Urothelium cell line (cell line): ENCODE measurements at regions not wholly inside any gene's neighbourhood (a gene's known extent, or its start where the extent isn't known, plus 50 kb on each side); places are given as distances from the start of the nearest gene placed in this dataset.
"Not testable (repeated sequence)": the region's sequence is repeated elsewhere in the genome, so short reads cannot be mapped to it uniquely, and the experiment has no call there.

Experiments used
- DNase-seq: peaks from one replicate; pipeline ENCODE4 v3.0.0; 2011; ENCODE audit warnings: low spot score, mixed read lengths
- FAIRE-seq: peaks from 2 replicates; lab custom pipeline; 2011; peaks lifted over from hg19 to GRCh38; lab: Jason Lieb, UNC

DNA sequence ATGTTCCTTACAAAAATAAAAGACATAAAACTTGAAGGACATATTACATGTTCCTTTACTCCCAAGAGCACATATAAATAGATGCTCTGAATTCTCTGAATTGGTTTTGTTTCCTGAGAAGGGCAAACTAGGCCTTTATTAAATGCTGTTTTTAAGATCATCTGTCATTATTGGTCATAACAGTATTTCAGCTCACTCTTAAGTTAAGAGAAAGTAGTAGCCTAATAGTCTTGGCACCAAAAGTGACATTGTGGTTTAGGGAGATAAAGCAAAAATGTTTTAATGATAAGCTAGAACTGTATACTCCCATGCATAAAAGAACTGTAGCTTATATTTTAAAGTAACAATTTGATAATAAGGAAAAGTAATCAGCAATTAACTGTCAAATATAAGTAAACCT, 361.1 kb upstream of the PTCHD4 start:
- FAIRE-seq (no peak), DNase-seq (no peak)

DNA sequence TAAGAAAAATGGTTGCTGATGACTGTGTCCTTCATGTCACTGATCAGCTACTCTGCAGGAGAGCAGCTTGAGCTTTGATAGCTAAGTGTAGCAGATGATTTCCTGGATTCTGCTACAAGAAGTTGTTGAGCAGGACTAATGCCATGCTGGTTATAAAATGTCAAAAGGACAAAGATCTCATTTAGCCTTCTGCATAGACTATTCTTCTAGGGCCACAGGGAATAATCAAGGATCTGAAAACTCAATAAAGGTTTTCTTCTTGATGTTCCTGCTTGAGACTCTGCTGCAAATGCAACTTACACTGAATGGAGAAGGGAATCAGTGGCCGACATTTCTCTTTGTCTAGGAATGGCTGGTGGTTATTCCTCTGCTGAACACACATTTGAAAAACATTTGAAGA, 360.3 kb upstream of the PTCHD4 start:
- FAIRE-seq (no peak), DNase-seq (no peak)

DNA sequence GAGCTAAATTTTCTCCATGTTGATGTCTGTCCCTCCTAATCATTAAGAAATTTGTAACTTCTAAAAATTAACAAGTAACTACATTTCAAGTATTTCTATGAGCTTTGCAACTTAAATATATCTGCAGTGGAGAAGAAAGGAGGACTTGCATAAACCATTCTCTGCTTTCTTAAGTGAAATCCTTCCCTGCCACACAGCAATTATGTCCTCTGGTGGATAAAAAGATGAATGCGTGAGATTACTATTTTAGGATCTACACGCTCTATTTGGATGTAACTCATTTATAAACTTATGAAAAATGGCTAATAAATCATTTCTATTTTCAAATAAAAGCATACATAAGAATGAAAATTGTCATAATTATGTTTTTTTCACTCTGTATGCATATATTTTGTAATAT, 338.0 kb upstream of the PTCHD4 start:
- FAIRE-seq, result no peak

DNA sequence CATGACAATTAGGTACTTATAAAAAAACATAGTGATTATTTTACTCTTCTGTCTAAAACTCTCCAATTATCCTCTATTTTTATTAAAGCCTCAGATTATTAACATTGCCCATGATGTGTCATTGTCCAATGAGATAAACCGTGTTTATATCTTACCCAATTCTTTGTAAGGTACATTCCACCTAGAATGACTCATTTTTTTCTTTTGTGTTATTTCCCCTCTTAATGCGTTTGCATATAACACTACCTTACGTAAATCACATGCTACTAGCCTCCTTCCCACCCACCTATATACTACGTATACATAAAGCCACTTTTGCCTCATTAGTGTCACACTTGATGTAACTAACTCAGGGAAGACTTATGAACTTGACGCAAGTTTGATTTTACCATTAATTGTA, 336.3 kb upstream of the PTCHD4 start:
- no peak for DNase-seq
- no peak for FAIRE-seq

More for the DNA sequence above, 338.0 kb upstream of the PTCHD4 start:
- no peak for DNase-seq

DNA sequence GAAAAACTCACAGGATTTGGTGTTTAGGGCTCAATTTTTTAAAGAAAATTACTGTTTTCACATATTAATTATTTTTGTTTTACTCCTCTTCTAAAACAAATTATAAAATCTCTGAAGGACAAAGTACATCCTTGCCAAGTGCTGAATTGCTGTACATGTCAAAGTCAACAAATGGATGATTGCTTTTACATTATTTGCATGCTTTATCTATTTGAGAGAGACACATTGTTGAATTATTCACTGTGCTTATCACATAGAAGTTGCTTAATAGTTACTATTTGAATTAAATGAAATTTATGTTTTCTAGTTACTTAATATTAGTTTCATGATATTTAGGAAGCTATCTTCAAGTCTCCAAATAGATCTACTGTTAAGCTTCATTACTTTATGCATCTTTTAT, 318.6 kb upstream of the PTCHD4 start:
- DNase-seq, result no peak
- no peak for FAIRE-seq

DNA sequence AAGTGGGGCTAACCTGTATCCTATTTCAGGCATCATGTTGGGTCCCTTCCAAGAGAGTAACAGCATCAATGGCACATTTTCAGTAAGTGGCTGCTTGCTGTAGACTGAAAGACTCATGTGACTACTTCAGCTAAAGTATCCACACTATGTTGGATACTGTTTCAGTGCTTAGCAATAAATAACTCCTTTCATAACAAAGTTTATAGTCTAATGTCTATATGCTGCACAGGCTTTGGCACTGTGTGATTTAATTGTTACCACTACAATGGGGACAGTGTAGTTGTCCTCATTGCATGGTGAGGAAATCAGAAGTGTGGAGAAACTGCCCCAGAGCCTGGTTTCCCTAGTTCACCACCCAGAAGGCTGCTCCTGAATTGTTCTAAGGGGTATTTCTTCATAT, 318.0 kb upstream of the PTCHD4 start:
- DNase-seq (no peak), FAIRE-seq (no peak)

DNA sequence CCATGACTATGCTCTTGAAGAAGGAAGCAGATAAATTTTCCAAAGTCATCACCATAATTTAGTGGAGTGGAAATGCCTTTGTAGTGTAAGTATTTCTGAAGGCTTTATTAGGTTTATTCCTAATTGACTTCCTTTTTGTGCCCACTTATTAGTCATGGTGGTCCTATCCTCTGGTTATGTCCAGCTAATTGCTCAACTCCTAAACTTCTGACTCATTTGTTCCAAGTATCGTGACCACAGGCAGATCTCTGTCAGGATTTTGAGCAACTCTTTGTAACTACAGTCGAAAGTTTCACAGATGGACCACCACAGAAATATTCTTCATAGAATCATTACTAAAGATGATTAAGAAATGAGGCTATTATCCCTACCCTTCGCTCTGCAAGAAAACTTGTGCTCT, 315.6 kb upstream of the PTCHD4 start:
- DNase-seq, result no peak
- no peak for FAIRE-seq

DNA sequence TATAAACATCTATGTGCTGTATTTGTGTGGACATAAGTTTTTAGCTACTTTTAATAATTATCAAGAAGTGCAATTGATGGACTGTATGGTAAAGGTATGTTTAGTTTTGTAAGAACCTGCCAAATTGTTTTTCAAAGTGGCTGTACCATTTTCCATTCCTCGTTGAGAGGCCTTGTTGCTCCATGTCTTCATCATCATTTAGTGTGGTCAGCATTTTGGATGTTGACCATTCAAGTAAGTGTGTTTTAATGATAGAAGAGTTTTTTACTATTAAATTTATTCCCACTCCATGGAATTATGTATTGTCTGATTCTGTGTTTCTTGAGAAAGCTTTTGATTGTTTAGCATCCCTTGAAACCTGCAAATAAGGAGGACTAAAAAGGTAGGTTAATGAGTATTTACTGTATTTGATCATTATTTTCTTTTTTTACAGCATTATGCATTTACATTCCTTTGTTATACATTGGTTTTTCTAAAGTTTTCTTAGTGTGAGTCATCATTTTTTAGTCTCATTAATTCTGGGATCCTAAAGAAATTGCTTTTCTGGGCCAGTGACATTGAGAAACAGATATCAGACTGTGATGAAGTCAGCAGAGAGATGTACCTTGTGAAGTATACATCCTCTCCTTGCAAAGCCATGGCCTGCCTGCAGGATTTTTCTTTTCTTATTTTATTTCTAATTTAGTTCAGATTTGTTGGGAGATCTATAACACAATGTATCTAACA, 312.8 kb upstream of the PTCHD4 start:
- DNase-seq (no peak), FAIRE-seq (no peak)

DNA sequence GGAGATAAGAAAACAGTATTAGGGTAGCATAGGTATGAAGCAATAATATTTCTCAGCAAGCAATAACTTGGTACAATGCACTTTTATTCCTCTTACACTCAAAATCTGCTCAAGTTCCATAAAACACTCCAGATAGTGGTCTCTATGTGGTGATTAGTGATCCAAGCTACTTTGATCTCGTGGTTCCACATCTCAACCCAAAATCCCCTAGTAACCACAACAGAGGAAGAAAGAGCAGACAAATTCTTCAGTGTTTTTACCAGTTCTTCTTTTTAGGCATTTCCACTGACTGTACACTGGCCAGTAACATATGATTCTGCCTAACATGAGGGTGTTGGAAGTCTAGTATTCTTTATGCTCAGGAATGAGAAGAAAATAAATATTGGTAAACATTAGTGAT, 309.0 kb upstream of the PTCHD4 start:
- FAIRE-seq (no peak), DNase-seq (no peak)

DNA sequence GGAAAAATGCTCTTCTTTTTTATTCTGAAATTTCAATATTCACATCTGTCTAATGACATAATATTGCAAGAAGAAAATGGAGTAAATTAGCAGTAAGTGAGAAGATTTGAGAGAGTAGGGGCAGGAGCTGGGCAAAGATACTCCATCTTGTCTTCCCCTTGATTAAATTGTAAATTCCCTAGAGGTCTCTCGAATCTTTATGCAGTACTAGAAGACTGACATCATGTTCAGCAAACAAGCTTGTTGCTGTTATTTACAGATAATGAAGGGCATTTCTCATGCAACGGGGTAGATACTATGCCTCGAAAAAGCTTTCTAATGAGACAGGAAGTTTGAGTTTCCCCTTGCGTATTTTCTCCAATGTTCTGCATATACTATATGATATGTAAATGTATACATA, 306.9 kb upstream of the PTCHD4 start:
- DNase-seq (no peak), FAIRE-seq (no peak)

DNA sequence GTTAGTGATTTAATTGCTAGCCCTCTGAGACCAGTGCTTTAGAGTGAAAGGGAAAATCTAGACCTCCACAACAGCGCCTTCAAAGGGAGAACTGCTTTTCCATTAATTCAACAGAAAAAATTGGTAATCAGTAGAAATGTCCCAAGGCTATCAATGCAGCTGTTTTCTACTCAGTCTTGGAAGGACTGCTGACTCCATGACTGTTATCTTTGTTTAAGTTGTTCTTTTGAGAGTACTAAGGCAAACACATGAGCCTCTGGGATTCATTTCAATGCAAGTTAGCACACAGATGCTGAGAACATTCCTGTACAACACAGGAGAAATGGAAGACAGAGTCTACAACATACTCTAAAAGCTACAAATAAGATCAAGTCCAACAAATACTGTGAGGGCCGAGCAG, 301.7 kb upstream of the PTCHD4 start:
- DNase-seq, result no peak
- FAIRE-seq, result no peak

DNA sequence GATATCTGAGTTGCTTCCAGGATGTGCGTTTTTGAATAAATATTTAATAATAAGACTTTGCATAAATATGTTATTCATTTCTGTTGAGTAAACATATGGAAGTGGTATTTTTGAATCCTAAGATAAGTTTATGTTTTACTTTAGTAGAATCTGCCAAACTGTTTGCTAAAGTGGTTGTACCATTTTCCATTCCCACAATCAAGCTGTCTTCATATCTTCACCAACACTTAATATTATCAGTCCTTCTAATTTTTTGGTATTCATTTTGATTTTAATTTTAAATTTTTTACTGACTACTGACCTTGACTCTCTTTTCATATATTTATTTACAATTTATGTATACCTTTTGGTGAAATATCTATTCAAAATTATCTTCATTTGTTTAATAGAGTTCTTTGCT, 293.9 kb upstream of the PTCHD4 start:
- FAIRE-seq (no peak), DNase-seq (no peak)

DNA sequence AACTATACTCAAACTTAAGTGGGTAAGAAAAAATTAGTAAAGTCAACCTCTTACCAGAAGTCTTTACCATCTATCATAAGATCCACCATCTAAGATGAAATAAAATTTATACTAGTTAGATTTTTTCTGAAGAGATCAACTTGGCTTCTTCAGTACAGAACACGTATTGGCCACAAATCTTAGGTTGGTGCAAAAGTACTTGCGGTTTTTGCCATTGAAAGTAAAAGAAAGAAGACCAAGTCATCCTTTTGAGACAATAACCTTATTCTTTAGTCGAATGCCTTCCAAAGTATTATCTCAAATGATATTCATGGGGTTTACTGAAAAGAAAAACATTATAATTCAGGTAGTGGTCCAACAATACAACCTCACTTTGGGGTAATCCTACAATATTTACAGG, 292.6 kb upstream of the PTCHD4 start:
- FAIRE-seq (no peak), DNase-seq (no peak)

DNA sequence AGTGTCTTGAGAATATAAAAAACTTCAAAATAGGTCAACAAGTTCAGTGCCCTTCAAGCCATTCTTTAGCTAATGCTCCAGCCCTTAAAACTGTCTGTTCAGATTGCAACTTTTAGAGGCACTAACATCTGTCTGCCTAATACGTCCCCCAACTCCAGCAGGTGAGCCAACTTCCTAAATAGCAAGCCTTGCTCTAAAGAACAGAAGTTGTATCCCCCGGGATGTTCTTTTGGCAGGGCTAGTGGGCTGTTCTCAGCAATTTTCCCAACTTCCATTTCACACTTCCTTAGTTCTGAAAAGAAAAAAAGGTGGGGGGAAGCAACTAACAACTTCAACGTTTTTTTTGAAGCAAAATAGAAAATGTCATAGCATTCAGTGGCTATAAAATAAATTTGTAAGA, 290.0 kb upstream of the PTCHD4 start:
- DNase-seq (no peak), FAIRE-seq (no peak)

DNA sequence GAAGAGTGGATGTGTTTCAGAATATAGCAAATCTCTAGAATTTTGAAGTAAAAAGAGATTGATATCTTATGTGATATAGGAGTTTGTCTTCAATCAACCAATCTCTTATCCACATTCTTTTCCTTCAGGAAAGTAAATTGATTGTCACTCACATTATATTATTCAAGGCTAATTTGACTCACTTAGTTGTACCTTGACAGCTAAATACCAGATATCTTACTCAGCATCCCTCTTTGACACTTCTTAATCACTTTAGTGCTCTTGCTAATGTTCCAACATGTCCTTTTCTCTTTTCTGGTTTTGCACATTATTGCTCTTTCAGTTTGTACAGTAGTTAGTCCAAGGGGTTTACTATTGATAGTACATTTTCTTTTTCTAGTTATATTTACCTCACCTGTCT, 286.9 kb upstream of the PTCHD4 start:
- DNase-seq (no peak), FAIRE-seq (no peak)

DNA sequence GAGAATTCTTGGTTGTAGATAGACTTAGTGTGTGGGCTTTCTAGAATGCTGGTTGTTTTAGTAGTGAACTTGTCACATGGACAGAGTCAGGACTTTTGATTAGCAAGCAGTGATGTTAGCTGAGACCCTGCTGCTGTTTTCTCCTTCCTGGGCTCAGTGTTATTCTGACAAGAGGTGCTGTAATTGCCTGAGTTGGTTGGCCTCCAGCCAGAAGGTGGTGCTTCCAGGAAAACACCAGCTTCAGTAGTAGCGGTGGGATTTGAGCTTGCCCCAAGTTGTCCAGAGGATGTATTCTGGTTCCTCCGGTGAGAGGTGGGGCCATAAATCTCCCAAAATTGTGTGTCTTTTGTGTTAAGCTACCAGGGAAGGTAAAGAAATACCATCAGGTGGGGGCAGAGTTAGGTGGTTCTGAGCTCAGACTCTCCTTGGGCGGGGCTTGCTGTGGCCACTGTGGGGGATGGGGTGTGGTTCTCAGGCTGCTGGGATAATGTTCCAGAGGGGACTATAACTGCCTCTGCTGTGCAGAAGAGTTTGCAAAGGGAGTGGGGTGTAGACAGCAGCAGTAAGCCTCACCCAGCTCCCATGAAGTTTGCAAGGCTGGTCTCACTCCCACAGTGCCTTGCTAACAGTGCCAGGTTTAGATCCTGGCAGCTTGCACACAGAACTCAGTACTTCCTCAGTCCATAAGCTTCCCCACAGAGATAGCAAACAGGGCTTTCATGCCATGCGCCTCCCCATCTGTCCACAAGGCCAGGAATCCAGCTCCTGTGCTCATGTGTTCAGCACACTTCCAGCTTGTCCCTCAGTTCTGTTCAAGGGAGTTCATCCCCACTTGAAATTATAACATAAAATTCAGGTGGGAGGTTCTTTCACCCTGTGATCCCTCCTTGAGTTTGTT, 278.4 kb upstream of the PTCHD4 start:
- FAIRE-seq, result no peak
- no peak for DNase-seq

DNA sequence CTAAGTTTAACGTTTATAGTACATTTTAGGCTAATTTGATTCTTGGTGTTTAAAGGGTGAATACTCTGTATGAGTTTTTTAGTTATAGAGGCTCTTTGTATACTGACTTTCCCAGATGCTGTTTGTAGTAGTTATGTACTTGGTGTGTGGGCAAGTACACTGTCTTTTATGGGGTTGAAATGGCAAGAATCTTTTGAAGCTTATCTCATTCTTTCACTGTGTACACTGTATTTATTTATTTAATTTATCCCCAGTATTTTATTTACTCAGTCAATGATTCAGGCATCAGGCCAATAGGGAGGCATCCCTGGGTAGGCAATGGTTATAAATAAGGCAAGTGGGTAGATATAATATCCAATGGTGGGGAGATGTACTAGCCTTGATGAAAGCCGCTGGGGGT, 277.0 kb upstream of the PTCHD4 start:
- FAIRE-seq (no peak), DNase-seq (no peak)

DNA sequence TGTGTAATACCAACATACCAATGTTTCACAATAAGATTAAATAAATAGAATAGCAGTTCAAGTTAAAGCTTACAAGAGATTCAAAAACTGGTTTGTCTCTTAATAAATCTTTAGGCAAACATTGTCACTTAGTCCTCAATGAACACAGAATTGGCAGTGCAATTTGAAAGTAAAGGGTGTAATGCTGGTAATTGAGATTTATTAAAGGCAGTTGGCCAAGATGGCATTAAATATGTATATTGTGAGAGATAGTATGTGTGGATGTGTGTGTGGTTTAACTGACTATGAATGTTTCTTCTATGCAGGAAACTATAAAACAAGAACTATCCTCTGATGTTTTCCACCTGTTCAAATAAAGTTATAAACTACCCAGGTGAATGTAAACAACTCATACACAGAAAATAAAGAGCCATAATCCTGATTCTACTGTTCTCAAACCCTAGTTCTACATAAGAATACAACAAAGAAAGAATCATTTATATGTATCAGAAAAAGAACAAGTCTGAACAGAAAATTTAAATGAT, 267.9 kb upstream of the PTCHD4 start:
- DNase-seq, result no peak
- no peak for FAIRE-seq

DNA sequence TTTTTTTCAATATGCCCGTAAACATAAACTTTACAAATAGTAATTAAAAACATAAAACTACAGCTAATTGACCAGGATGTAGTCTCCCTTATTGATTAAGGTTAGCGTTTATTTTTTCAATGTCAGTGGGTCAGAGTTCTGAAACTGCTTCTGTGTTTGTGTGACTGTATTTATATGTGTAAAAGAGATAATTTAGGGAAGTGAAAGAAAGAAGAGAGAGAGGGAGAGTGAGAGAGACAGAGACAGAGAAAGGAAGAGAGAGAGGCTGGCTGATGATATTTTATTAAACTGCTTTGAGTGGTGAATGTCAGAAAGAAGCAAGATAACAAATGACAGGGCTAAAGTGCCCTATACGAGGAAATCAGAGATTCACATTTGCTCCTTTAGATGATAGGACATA, 266.1 kb upstream of the PTCHD4 start:
- DNase-seq, result no peak
- FAIRE-seq, result no peak

DNA sequence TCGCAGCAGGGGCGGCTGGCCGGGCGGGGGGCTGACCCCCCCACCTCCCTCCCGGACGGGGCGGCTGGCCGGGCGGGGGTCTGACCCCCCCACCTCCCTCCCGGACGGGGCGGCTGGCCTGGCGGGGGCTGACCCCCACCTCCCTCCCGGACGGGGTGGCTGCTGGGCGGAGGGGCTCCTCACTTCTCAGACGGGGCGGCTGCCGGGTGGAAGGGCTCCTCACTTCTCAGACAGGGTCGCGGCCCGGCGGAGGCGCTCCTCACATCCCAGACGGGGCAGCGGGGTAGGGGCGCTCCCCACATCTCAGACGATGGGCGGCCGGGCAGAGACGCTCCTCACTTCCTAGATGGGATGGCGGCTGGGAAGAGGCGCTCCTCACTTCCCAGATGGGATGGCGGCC, 260.2 kb upstream of the PTCHD4 start:
- not testable (repeated sequence) for DNase-seq, FAIRE-seq

DNA sequence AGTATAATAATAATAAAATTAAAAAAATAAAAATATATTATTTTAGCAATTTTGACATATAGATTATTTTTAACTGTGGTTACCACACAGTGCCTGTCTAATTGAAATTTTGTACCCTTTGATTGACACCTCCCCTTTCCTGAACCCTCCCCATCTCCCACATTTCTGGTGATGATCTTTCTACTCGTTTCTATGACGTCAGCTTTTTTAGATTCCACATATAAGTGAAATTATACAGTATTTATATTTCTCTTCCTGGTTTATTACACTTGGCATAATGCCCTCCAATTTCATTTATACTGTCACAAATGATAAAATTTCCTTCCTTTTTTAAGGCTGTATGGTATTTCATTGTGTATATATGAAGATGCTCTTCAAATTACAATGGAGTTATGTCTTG, 258.1 kb upstream of the PTCHD4 start:
- DNase-seq (no peak), FAIRE-seq (no peak)

DNA sequence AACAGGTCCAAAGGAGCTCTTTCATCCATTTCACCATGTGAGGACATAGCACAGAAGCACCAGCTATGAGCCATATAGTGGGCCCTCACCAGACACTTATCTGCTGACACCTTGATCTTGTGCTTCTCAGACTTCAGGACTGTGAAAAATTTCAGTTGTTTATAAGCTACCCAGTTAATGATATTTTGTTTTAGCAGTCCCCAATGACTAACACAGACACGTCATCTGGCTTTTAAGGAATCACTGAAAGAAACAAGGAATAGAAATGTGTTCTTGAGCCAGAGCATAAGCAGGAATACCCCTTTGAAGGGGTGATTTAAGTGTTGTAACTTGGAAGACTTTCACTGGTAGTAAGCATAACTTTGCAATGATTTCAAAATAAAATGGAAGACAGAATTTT, 214.7 kb upstream of the PTCHD4 start:
- FAIRE-seq, result no peak

More for the DNA sequence above, 214.7 kb upstream of the PTCHD4 start:
- DNase-seq, result no peak
